B cell (primary cell): ENCODE measurements at regions not wholly inside any gene's neighbourhood (a gene's known extent, or its start where the extent isn't known, plus 50 kb on each side); places are given as distances from the start of the nearest gene placed in this dataset.
A peak's percentile ranks its signal among the peaks of the same experiment; 100 is the strongest.

ENCODE experiments used
- ATAC-seq: fragments of 200-7000 bp; cut with Tn5 transposase; one replicate; pipeline ENCODE4 v1.10.0; 2021; ENCODE audit warnings: low read depth, mild to moderate bottlenecking, moderate number of reproducible peaks, moderate library complexity
- CTCF ChIA-PET: fragments of 350-600 bp; sonication (Branson Sonifier 250); formaldehyde crosslinking; loops from one replicate; lab custom pipeline; 2021; ENCODE audit warnings: antibody characterized with exemption, inconsistent platforms; lab: Charles Lee
- POLR2A ChIA-PET: fragments of 350-600 bp; sonication (Branson Sonifier 250); formaldehyde crosslinking; loops from one replicate; lab custom pipeline; 2021; ENCODE audit warnings: antibody characterized with exemption; lab: Charles Lee
- DNase-seq: peaks from one replicate; pipeline ENCODE4 v3.0.0; 2013
- H2AFZ ChIP-seq: 2 replicates; pipeline ENCODE4 v1.6.1; 2012; ENCODE audit warnings: mild to moderate bottlenecking, low read depth, low read length; ENCODE audit not compliant: insufficient read depth, poor library complexity, severe bottlenecking
- H3K27ac ChIP-seq, 2 donors: 1 replicate in 1 of 2; 2 replicates in 1 of 2; pipeline ENCODE4 v1.5.1; 2012 to 2013; ENCODE audit warnings: low read length in 2 of 2, mild to moderate bottlenecking in 2 of 2, moderate library complexity in 1 of 2
- H3K27me3 ChIP-seq, 4 experiments: fragments of 200-600 bp in 1 of 4; sonication (generic) in 1 of 4; replicated peaks in 1 of 4; 1 replicate in 2 of 4; 2 replicates in 2 of 4; pipeline versions ENCODE4 v1.6.1 to v1.7.0; 2013 to 2016; ENCODE audit warnings: low read length in 3 of 4, mild to moderate bottlenecking in 2 of 4, mixed read lengths in 1 of 4, moderate library complexity in 1 of 4; ENCODE audit not compliant: insufficient read depth in 4 of 4, control insufficient read depth in 3 of 4; ENCODE audit errors: control extremely low read depth in 1 of 4
- H3K36me3 ChIP-seq, 2 experiments: replicated peaks in 1 of 2; 1 replicate in 1 of 2; 2 replicates in 1 of 2; pipeline versions ENCODE4 v1.6.1 to v1.7.1; 2013; ENCODE audit warnings: low read length in 1 of 2; ENCODE audit not compliant: insufficient read depth in 2 of 2, control insufficient read depth in 1 of 2; ENCODE audit errors: control extremely low read depth in 1 of 2, extremely low read depth in 1 of 2
- H3K4me1 ChIP-seq, 2 donors: fragments of 200-600 bp in 1 of 2; sonication (generic) in 1 of 2; 1 replicate in 1 of 2; 2 replicates in 1 of 2; pipeline versions ENCODE4 v1.5.1 to v1.6.1; 2013 to 2017; ENCODE audit warnings: low read length in 2 of 2; ENCODE audit not compliant: control insufficient read depth in 2 of 2, insufficient read depth in 2 of 2
- H3K4me2 ChIP-seq: replicated peaks from 2 replicates; pipeline ENCODE3; 2012; ENCODE audit warnings: mild to moderate bottlenecking, low read depth, low read length; ENCODE audit not compliant: poor library complexity, severe bottlenecking
- H3K4me3 ChIP-seq, 5 experiments: fragments of 200-600 bp in 1 of 5; sonication (generic) in 1 of 5; 1 replicate in 3 of 5; 2 replicates in 2 of 5; pipeline versions ENCODE4 v1.5.1 to v1.7.0; 2011 to 2016; ENCODE audit warnings: low read length in 4 of 5, mild to moderate bottlenecking in 4 of 5, low read depth in 2 of 5, control low read depth in 1 of 5, moderate library complexity in 1 of 5; ENCODE audit not compliant: insufficient read depth in 1 of 5; ENCODE audit errors: control extremely low read depth in 1 of 5, extremely low read depth in 1 of 5
- H3K79me2 ChIP-seq: fragments of 200-600 bp; sonication (generic); one replicate; pipeline ENCODE4 v1.6.0; 2016; ENCODE audit warnings: low read length; ENCODE audit not compliant: control insufficient read depth, insufficient read depth
- H3K9ac ChIP-seq: fragments of 200-600 bp; sonication (generic); 2 replicates; pipeline ENCODE4 v1.6.1; 2017; ENCODE audit warnings: mild to moderate bottlenecking, low read length, moderate library complexity
- H3K9me3 ChIP-seq, 3 donors: one replicate each; pipeline versions ENCODE4 v1.6.1 to v1.7.1; 2013; ENCODE audit warnings: low read length in 2 of 3; ENCODE audit not compliant: control insufficient read depth in 2 of 3, insufficient read depth in 1 of 3; ENCODE audit errors: control extremely low read depth in 1 of 3
- H4K20me1 ChIP-seq: 2 replicates; pipeline ENCODE4 v1.6.0; 2012; ENCODE audit warnings: mild to moderate bottlenecking, low read length; ENCODE audit not compliant: insufficient read depth, control insufficient read depth, poor library complexity, severe bottlenecking
- H3K27ac Mint-ChIP-seq: one replicate; pipeline ENCODE4 v1.8.0; 2021; ENCODE audit warnings: mixed read lengths
- H3K27me3 Mint-ChIP-seq: one replicate; pipeline ENCODE4 v1.8.0; 2021; ENCODE audit warnings: mixed read lengths
- H3K4me1 Mint-ChIP-seq: one replicate; pipeline ENCODE4 v1.8.0; 2021; ENCODE audit warnings: mixed read lengths
- H3K4me3 Mint-ChIP-seq: one replicate; pipeline ENCODE4 v1.8.0; 2021; ENCODE audit warnings: mixed read lengths
- H3K9me3 Mint-ChIP-seq: one replicate; pipeline ENCODE4 v1.8.0; 2022; ENCODE audit warnings: mixed read lengths; ENCODE audit not compliant: insufficient read depth
- CTCF ChIP-seq: fragments of 200-600 bp; IDR thresholded peaks from one replicate; pipeline ENCODE4 v1.8.0; 2022; ENCODE audit warnings: antibody characterized with exemption, mild to moderate bottlenecking
- EZH2 ChIP-seq: IDR thresholded peaks from 2 replicates; pipeline ENCODE4 v1.6.1; 2012; ENCODE audit warnings: borderline replicate concordance, low read depth, mild to moderate bottlenecking, moderate library complexity, low read length; ENCODE audit not compliant: insufficient read depth, poor library complexity, severe bottlenecking
- WGBS: methylation state at CpG from one replicate; pipeline ENCODE4 v1.1.5; 2013; ENCODE audit warnings: missing lambda C conversion rate; ENCODE audit not compliant: insufficient coverage; 5-methylcytosine and 5-hydroxymethylcytosine counted together
- intact Hi-C: fragments of 100-400 bp; cut with micrococcal nuclease; formaldehyde crosslinking; loops from one replicate; pipeline ENCODE4 v1.10.0; 2022

GRCh38 chr18:47749600-47749973 lies 180.9 kb downstream of the SMAD2 start:
- Mint-ChIP-seq H3K27me3 (peaks cover 15% of the 10 kb centered on the region), H3K9me3 (no peaks in the 10 kb centered on the region), H3K4me3 (no peak overlapping the region), H3K27ac (no peak overlapping the region), H3K4me1 (peaks cover 4% of the 10 kb centered on the region)
- 95% methylated on average over 7 of the region's 7 CpGs for WGBS
- H3K36me3 ChIP-seq = no peaks in the 10 kb centered on the region
- H3K4me1 ChIP-seq = peaks cover 5 to 6% of the 10 kb centered on the region in 2 donors
- DNase-seq (no peak), ATAC-seq (no peak)
- H2AFZ ChIP-seq = no peak overlapping the region
- no peak overlapping the region for H3K4me3 ChIP-seq
- no peaks in the 10 kb centered on the region for H3K79me2 ChIP-seq
- H4K20me1 ChIP-seq = no peaks in the 10 kb centered on the region
- H3K9me3 ChIP-seq = peaks cover 0 to 3% (median 0%) of the 10 kb centered on the region in 3 donors
- H3K27ac ChIP-seq = no peak overlapping the region
- peaks cover 0 to 17% (median 7%) of the 10 kb centered on the region in 4 experiments for H3K27me3 ChIP-seq
- TF ChIP-seq CTCF (no peak), EZH2 (no peak)
- H3K9ac ChIP-seq = no peak overlapping the region
- POLR2A ChIA-PET = no interaction called here
- intact Hi-C loops = loop anchor here (2.0 kb wide), 1 partner anchor 69 kb away; no protein-coding TSS in a partner anchor
- peak overlapping the region; percentile 61 for H3K4me2 ChIP-seq
- CTCF ChIA-PET = interaction anchor here (0.9 to 4.5 kb wide), 17 partner anchors 8 to 702 kb away, joined by 3 to 52 read pairs (median 6); no protein-coding TSS in a partner anchor

- no peak overlapping the region for H3K27ac Mint-ChIP-seq
Measured at GRCh38 chr18:47748847-47749599, 181.4 kb downstream of the SMAD2 start.

More at GRCh38 chr18:47748847-47749599, 181.4 kb downstream of the SMAD2 start:
- Histone ChIP-seq H3K36me3 (no peaks in the 10 kb centered on the region), H3K27me3 (peaks cover 0 to 13% (median 6%) of the 10 kb centered on the region in 4 experiments), H3K27ac (no peak overlapping the region), H3K9ac (peak overlapping the region; percentile 3), H3K9me3 (no peaks in the 10 kb centered on the region), H3K4me3 (peak overlapping the region in 3 of 5 experiments; percentile 8 to 35 (median 19)), H3K79me2 (no peaks in the 10 kb centered on the region), H2AFZ (peak overlapping the region; percentile 53), H3K4me2 (peak overlapping the region; percentile 61), H4K20me1 (no peaks in the 10 kb centered on the region), H3K4me1 (peaks cover 5 to 6% of the 10 kb centered on the region in 2 donors)
- no peaks in the 10 kb centered on the region for H3K9me3 Mint-ChIP-seq
- H3K4me3 Mint-ChIP-seq = peak overlapping the region; percentile 45
- CTCF ChIA-PET = interaction anchor here (0.6 to 4.5 kb wide), 38 partner anchors 9 to 702 kb away, joined by 3 to 52 read pairs (median 4); no protein-coding TSS in a partner anchor
- H3K4me1 Mint-ChIP-seq = peaks cover 4% of the 10 kb centered on the region
- ATAC-seq (peak; percentile 98), DNase-seq (peak; percentile 85)
- POLR2A ChIA-PET = no interaction called here
- TF ChIP-seq EZH2 (no peak), CTCF (peak; percentile 100)
- intact Hi-C loops = loop anchor here (2.0 kb wide), 1 partner anchor 68 kb away; no protein-coding TSS in a partner anchor
- peaks cover 15% of the 10 kb centered on the region for H3K27me3 Mint-ChIP-seq
- 3% methylated on average over 44 of the region's 60 CpGs for WGBS
